HepG2 (cell line): ENCODE measurements at regions not wholly inside any gene's neighbourhood (a gene's known extent, or its start where the extent isn't known, plus 50 kb on each side); places are given as distances from the start of the nearest gene placed in this dataset.

Experiments used
- ATAC-seq: fragments of 200-7000 bp; cut with Tn5 transposase; 3 replicates; pipeline ENCODE4 v1.9.1; 2020; ENCODE audit warnings: mild to moderate bottlenecking, moderate library complexity
- BruUV-seq: library from RNA; stranded (reverse); fragments of 400-500 nt; replicated peaks from 2 replicates; lab custom pipeline; 2021; lab: Mats Ljungman, UMichigan
- CTCF ChIA-PET: fragments of 300-600 bp; formaldehyde crosslinking; extraction: SDS; loops from one replicate; lab custom pipeline; 2021; ENCODE audit warnings: low total read pairs, inconsistent platforms, low intra/inter-chr PET ratio; lab: Yijun Ruan, JAX
- POLR2A ChIA-PET: fragments of 350-600 bp; sonication (Branson Sonifier 250); formaldehyde crosslinking; loops from one replicate; lab custom pipeline; 2020; ENCODE audit warnings: antibody characterized with exemption, inconsistent platforms; lab: Yijun Ruan, JAX
- DNase-seq: peaks from one replicate; pipeline ENCODE4 v3.0.0-alpha.2; 2015; ENCODE audit warnings: low spot score
- FAIRE-seq: peaks from 3 replicates; lab custom pipeline; 2011; peaks lifted over from hg19 to GRCh38; lab: Jason Lieb, UNC
- H2AFZ ChIP-seq: one replicate; pipeline ENCODE4 v1.6.1; 2011; ENCODE audit warnings: low read length, inconsistent platforms
- H3K27ac ChIP-seq: fragments of 300-600 bp; 3 replicates; pipeline ENCODE4 v1.8.0; 2011; ENCODE audit warnings: mixed run types, mild to moderate bottlenecking, mixed read lengths, low read length, inconsistent platforms; ENCODE audit not compliant: insufficient read depth; ENCODE audit errors: extremely low read length
- H3K27me3 ChIP-seq, 2 experiments: fragments of 200-600 bp in 1 of 2; 2 replicates in 1 of 2; 3 replicates in 1 of 2; pipeline versions ENCODE4 v1.6.0 to v1.8.0; 2011; ENCODE audit warnings: low read length in 2 of 2, mild to moderate bottlenecking in 2 of 2, moderate library complexity in 2 of 2, inconsistent platforms in 1 of 2; ENCODE audit not compliant: insufficient read depth in 2 of 2, control insufficient read depth in 1 of 2
- H3K36me3 ChIP-seq, 2 experiments: fragments of 200-600 bp in 1 of 2; replicated peaks in 1 of 2; 2 replicates in 1 of 2; 3 replicates in 1 of 2; pipeline versions ENCODE4 v1.5.1 to v1.8.0; 2011; ENCODE audit warnings: low read length in 2 of 2, inconsistent platforms in 1 of 2; ENCODE audit not compliant: insufficient read depth in 2 of 2, control insufficient read depth in 1 of 2
- H3K4me1 ChIP-seq: 2 replicates; pipeline ENCODE4 v1.5.1; 2012; ENCODE audit warnings: low read length, inconsistent platforms; ENCODE audit not compliant: insufficient read depth
- H3K4me2 ChIP-seq: 2 replicates; pipeline ENCODE4 v1.6.0; 2011; ENCODE audit warnings: low read depth, low read length, inconsistent platforms
- H3K4me3 ChIP-seq, 3 experiments: fragments of 200-600 bp in 1 of 3; sonication (generic), shearing (Covaris generic) in 1 of 3; replicated peaks in 1 of 3; 2 replicates each; pipeline ENCODE4 v1.5.1; 2011 to 2016; ENCODE audit warnings: low read length in 3 of 3, inconsistent platforms in 2 of 3, low read depth in 2 of 3, mild to moderate bottlenecking in 2 of 3, control low read depth in 1 of 3, mixed read lengths in 1 of 3; ENCODE audit not compliant: insufficient read depth in 1 of 3
- H3K79me2 ChIP-seq: one replicate; pipeline ENCODE4 v1.6.1; 2011; ENCODE audit warnings: low read length, inconsistent platforms; ENCODE audit not compliant: insufficient read depth
- H3K9ac ChIP-seq: 2 replicates; pipeline ENCODE4 v1.6.0; 2011; ENCODE audit warnings: mild to moderate bottlenecking, low read depth, low read length, inconsistent platforms; ENCODE audit not compliant: insufficient read depth
- H3K9me3 ChIP-seq: 2 replicates; pipeline ENCODE4 v1.5.1; 2012; ENCODE audit warnings: mild to moderate bottlenecking, low read length
- H4K20me1 ChIP-seq: 2 replicates; pipeline ENCODE4 v1.6.0; 2011; ENCODE audit warnings: inconsistent platforms, mild to moderate bottlenecking, low read length, moderate library complexity; ENCODE audit not compliant: insufficient read depth
- CHD4 ChIP-seq: fragments of 200-600 bp; sonication (generic); IDR thresholded peaks from 2 replicates; pipeline ENCODE4 v1.7.0; 2017; ENCODE audit warnings: mild to moderate bottlenecking, low read length, borderline replicate concordance
- FOSL2 ChIP-seq: sonication (generic); formaldehyde crosslinking; IDR thresholded peaks from 2 replicates; pipeline ENCODE4 v1.4.0; 2020; ENCODE audit warnings: missing genetic modification reagents
- FOXP4 ChIP-seq: sonication (generic); formaldehyde crosslinking; IDR thresholded peaks from 2 replicates; pipeline ENCODE4 v1.4.0; 2020; ENCODE audit warnings: missing genetic modification reagents
- JARID2 ChIP-seq: sonication (generic); formaldehyde crosslinking; IDR thresholded peaks from 2 replicates; pipeline ENCODE4 v1.8.1; 2023; ENCODE audit warnings: missing genetic modification reagents, inconsistent platforms; ENCODE audit not compliant: insufficient replicate concordance
- MATR3 ChIP-seq: sonication (generic); formaldehyde crosslinking; IDR thresholded peaks from 2 replicates; pipeline ENCODE4 v1.4.0; 2020; ENCODE audit warnings: missing genetic modification reagents
- MEF2D ChIP-seq: sonication (generic); formaldehyde crosslinking; IDR thresholded peaks from 2 replicates; pipeline ENCODE4 v1.5.1; 2020; ENCODE audit warnings: mild to moderate bottlenecking, missing genetic modification reagents
- NFRKB ChIP-seq: fragments of 450-650 bp; IDR thresholded peaks from 2 replicates; pipeline ENCODE4 v1.6.1; 2017
- PTBP1 ChIP-seq: fragments of 200-400 bp; formaldehyde crosslinking; IDR thresholded peaks from 2 replicates; pipeline ENCODE4 v1.6.1; 2018; ENCODE audit warnings: low read length, low read depth; ENCODE audit not compliant: poor library complexity, severe bottlenecking
- SMYD3 ChIP-seq: sonication (generic); formaldehyde crosslinking; IDR thresholded peaks from 2 replicates; pipeline ENCODE4 v1.8.1; 2023; ENCODE audit warnings: mild to moderate bottlenecking, missing genetic modification reagents
- TGIF2 ChIP-seq: IDR thresholded peaks from 2 replicates; pipeline ENCODE4 v1.6.1; 2016; ENCODE audit warnings: control low read depth, missing compliant biosample characterization
- ZNF292 ChIP-seq: sonication (generic); formaldehyde crosslinking; IDR thresholded peaks from 2 replicates; pipeline ENCODE4 v1.8.1; 2022; ENCODE audit warnings: mild to moderate bottlenecking, low read depth, missing genetic modification reagents, borderline replicate concordance
- ZNF441 ChIP-seq: sonication (generic); formaldehyde crosslinking; IDR thresholded peaks from 2 replicates; pipeline ENCODE4 v1.7.0; 2021; ENCODE audit warnings: missing genetic modification reagents, borderline replicate concordance
- WGBS: methylation state at CpG from one replicate; pipeline ENCODE4 v1.1.6; 2017; ENCODE audit warnings: low lambda C conversion rate; 5-methylcytosine and 5-hydroxymethylcytosine counted together
- in situ Hi-C: cut with HindIII; loops from 2 replicates; pipeline ENCODE4 v1.10.0; 2017; ENCODE audit warnings: low pct_unique_long_range_greater_than_20kb; ENCODE audit not compliant: extremely low pct_ligation_motif_present
- intact Hi-C: fragments of 100-400 bp; cut with micrococcal nuclease; formaldehyde crosslinking; loops from one replicate; pipeline ENCODE4 v1.10.0; 2022; ENCODE audit not compliant: unreplicated experiment

- DNase-seq (no peak), ATAC-seq (no peak), FAIRE-seq (no peak)
- WGBS, result 19% methylated on average over 2 of the region's 2 CpGs
- Histone ChIP-seq H3K9ac (no peak overlapping the region), H3K4me3 (no peak overlapping the region), H3K36me3 (no peaks in the 10 kb centered on the region), H3K4me1 (no peaks in the 10 kb centered on the region), H3K27me3 (no peaks in the 10 kb centered on the region), H4K20me1 (no peaks in the 10 kb centered on the region), H3K9me3 (peaks cover 82% of the 10 kb centered on the region), H3K27ac (no peak overlapping the region), H2AFZ (no peak overlapping the region), H3K4me2 (no peak overlapping the region), H3K79me2 (no peaks in the 10 kb centered on the region)
- intact Hi-C loops, result no loop called here
- in situ Hi-C loops, result no loop called here
- no TSS peak for BruUV-seq
- ChIA-PET POLR2A (no interaction called here), CTCF (no interaction called here)
- TF ChIP-seq SMYD3 (CRISPR knock-in tag) (no peak), MATR3 (CRISPR knock-in tag) (no peak), FOXP4 (CRISPR knock-in tag) (no peak), FOSL2 (no peak), CHD4 (no peak), ZNF441 (CRISPR knock-in tag) (no peak), JARID2 (CRISPR knock-in tag) (no peak), NFRKB (no peak), ZNF292 (CRISPR knock-in tag) (no peak), TGIF2 (CRISPR knock-in tag) (no peak), MEF2D (no peak), PTBP1 (no peak)
Observed at GRCh38 chr14:83940253-83940652, 1589.7 kb upstream of the FLRT2 start.
